ENCODE measurements at regions not wholly inside any gene's neighbourhood (a gene's known extent, or its start where the extent isn't known, plus 50 kb on each side); places are given as distances from the start of the nearest gene placed in this dataset.
A peak's percentile ranks its signal among the peaks of the same experiment; 100 is the strongest.
"Not testable (repeated sequence)": the region's sequence is repeated elsewhere in the genome, so short reads cannot be mapped to it uniquely, and the experiment has no call there.

- DNase-seq, result peak in 1 of 7 donors; percentile 3
- 78 to 89% (median 85%) methylated on average over 2 of the region's 2 CpGs for WGBS, 4 donors
- intact Hi-C loops (cut with DNase I), result no loop called here
- H3K4me1 ChIP-seq (replicated peaks in 1 of 2), result no peaks in the 10 kb centered on the region
- no peaks in the 10 kb centered on the region for H3K27me3 ChIP-seq
- TF ChIP-seq CTCF (IDR thresholded peaks at IDR 0.05) (no peak), POLR2A (IDR thresholded peaks at IDR 0.05) (no peak)
- peaks cover 0 to 7% (median 0%) of the 10 kb centered on the region in 3 donors for H3K9me3 ChIP-seq (replicated peaks in 1 of 3)
- no peak overlapping the region for H3K27ac ChIP-seq
- H3K36me3 ChIP-seq (replicated peaks in 1 of 2), result no peaks in the 10 kb centered on the region
- H3K4me3 ChIP-seq, result no peak overlapping the region
Observed at GRCh38 chr1:244330318-244330625, 121.4 kb downstream of the ADSS2 start.

GRCh38 chr1:244332761-244333160, 118.9 kb downstream of the ADSS2 start:
- DNase-seq, result not testable (repeated sequence)
- WGBS, 4 donors, result 80 to 89% (median 84%) methylated on average over 2 of the region's 2 CpGs

DNA sequence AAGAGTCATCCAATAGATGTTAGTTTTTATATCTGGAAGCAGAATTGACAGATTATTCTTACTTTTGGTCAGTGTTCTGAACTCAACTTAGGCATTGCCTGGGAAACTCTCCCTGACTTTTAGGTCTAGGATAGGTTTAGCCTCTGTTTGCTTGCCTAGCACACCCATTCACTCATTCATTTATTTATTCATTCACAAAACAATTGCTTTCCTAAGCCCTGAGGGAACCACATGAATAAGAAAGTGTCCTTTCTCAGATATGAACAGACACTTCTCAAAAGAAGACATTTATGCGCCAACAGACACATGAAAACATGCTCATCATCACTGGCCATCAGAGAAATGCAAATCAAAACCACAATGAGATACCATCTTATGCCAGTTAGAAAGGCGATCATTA, 117.4 kb downstream of the ADSS2 start:
- H3K9me3 ChIP-seq (replicated peaks in 1 of 3); DNase-seq; H3K4me3 ChIP-seq; H3K27me3 ChIP-seq; H3K27ac ChIP-seq; H3K36me3 ChIP-seq (replicated peaks in 1 of 2); H3K4me1 ChIP-seq (replicated peaks in 1 of 2); intact Hi-C loops (cut with DNase I): not testable (repeated sequence)
- WGBS, 4 donors, result 77 to 98% (median 89%) methylated on average over 2 of the region's 2 CpGs

More at GRCh38 chr1:244332761-244333160, 118.9 kb downstream of the ADSS2 start:
- H3K4me3 ChIP-seq; H3K4me1 ChIP-seq (replicated peaks in 1 of 2); H3K9me3 ChIP-seq (replicated peaks in 1 of 3); H3K36me3 ChIP-seq (replicated peaks in 1 of 2); H3K27me3 ChIP-seq; H3K27ac ChIP-seq; intact Hi-C loops (cut with DNase I): not testable (repeated sequence)

DNA sequence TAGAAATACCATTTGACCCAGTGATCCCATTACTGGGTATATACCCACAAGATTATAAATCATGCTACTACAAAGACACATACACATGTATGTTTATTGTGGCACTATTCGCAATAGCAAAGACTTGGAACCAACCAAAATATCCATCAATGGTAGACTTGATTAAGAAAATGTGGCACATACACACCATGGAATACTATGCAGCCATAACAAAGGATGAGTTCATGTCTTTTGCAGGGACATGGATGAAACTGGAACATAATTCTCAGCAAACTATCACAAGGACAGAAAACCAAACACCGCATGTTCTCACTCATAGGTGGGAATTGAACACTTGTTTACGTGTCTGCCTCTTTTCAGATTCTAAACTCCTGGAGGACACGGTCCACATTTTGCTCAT, 116.9 kb downstream of the ADSS2 start:
- H3K36me3 ChIP-seq (replicated peaks in 1 of 2); H3K27me3 ChIP-seq; H3K4me3 ChIP-seq; H3K9me3 ChIP-seq (replicated peaks in 1 of 3); H3K27ac ChIP-seq; intact Hi-C loops (cut with DNase I); H3K4me1 ChIP-seq (replicated peaks in 1 of 2); DNase-seq: not testable (repeated sequence)
- WGBS, 4 donors, result 94 to 97% (median 96%) methylated on average over 4 of the region's 4 CpGs

- Histone ChIP-seq H3K27ac (no peak overlapping the region), H3K9me3 (replicated peaks in 1 of 3) (no peaks in the 10 kb centered on the region), H3K4me1 (replicated peaks in 1 of 2) (no peaks in the 10 kb centered on the region), H3K27me3 (no peaks in the 10 kb centered on the region), H3K36me3 (replicated peaks in 1 of 2) (no peaks in the 10 kb centered on the region), H3K4me3 (no peak overlapping the region)
- 80 to 86% (median 84%) methylated on average over 7 of the region's 7 CpGs for WGBS, 4 donors
- TF ChIP-seq POLR2A (IDR thresholded peaks at IDR 0.05), result no peak
- TF ChIP-seq CTCF (IDR thresholded peaks at IDR 0.05), result no peak
- intact Hi-C loops (cut with DNase I), result no loop called here
- DNase-seq, result no peak
Observed at GRCh38 chr1:244335456-244335855, 116.3 kb downstream of the ADSS2 start.

DNA sequence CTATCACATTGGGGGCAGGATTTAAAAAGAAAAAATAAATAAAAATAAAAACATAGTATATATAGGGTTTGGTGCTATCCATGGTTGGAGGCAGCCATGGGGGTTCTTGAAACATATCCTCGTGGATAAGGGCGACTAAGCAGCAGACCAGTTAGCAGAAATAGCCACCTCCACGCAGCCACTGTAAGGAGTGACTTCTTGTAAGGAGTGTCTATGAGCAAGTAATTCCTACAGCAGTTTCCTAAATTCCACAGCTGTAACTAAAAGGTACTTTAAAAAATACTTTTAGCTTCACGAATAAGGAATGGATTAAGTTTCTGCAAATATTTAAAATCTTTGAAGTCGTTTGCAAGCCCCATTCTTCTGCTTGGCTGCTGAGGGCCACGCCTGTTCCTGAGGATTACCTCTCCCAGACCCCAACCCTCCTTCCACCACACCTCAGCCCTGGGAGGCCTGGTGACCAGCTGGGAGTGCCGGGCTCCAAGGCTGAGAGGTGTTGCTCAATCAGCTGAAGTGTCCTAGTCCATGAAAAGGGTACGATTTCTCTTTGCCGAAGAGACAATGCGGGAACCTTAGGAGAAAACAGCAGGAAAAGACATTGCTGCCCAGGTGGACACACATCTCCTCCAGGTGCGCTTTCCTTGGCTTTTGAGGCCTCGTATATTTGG, 115.3 kb downstream of the ADSS2 start:
- Histone ChIP-seq H3K4me1 (replicated peaks in 1 of 2) (no peaks in the 10 kb centered on the region), H3K36me3 (replicated peaks in 1 of 2) (no peaks in the 10 kb centered on the region), H3K27ac (no peak overlapping the region), H3K9me3 (replicated peaks in 1 of 3) (no peaks in the 10 kb centered on the region), H3K27me3 (no peaks in the 10 kb centered on the region), H3K4me3 (no peak overlapping the region)
- no peak for DNase-seq
- intact Hi-C loops (cut with DNase I), result no loop called here
- TF ChIP-seq CTCF (IDR thresholded peaks at IDR 0.05) (no peak), POLR2A (IDR thresholded peaks at IDR 0.05) (no peak)
- WGBS, 4 donors, result 83 to 90% (median 85%) methylated on average over 12 of the region's 12 CpGs
